Transverse colon (tissue), 4 donors: ENCODE measurements at regions not wholly inside any gene's neighbourhood (a gene's known extent, or its start where the extent isn't known, plus 50 kb on each side); places are given as distances from the start of the nearest gene placed in this dataset.
A peak's percentile ranks its signal among the peaks of the same experiment; 100 is the strongest.

Source experiments
- DNase-seq: peaks from one replicate; pipeline ENCODE4 v3.0.0-alpha.2; 2019
- H3K27ac ChIP-seq, 4 donors: fragments of 200-600 bp; sonication (generic); 2 replicates each; pipeline ENCODE4 v1.5.1; 2016 to 2018; ENCODE audit warnings: inconsistent platforms in 4 of 4
- H3K27me3 ChIP-seq: fragments of 200-600 bp; sonication (generic); 2 replicates; pipeline ENCODE4 v1.5.1; 2017; ENCODE audit warnings: inconsistent platforms
- H3K36me3 ChIP-seq, 4 donors: fragments of 200-600 bp; sonication (generic); 2 replicates each; pipeline ENCODE4 v1.5.1; 2017 to 2019; ENCODE audit warnings: inconsistent platforms in 4 of 4
- H3K4me1 ChIP-seq, 4 donors: fragments of 200-600 bp; sonication (generic); 2 replicates each; pipeline ENCODE4 v1.5.1; 2017 to 2020; ENCODE audit warnings: inconsistent platforms in 4 of 4
- H3K4me3 ChIP-seq, 4 donors: fragments of 200-600 bp; sonication (generic); 1 replicate in 1 of 4; 2 replicates in 3 of 4; pipeline versions ENCODE4 v1.5.1 to v1.6.1; 2017 to 2019; ENCODE audit warnings: inconsistent platforms in 4 of 4
- H3K9me3 ChIP-seq, 2 donors: fragments of 200-600 bp; sonication (generic); 2 replicates each; pipeline ENCODE4 v1.5.1; 2017 to 2019; ENCODE audit warnings: inconsistent platforms in 2 of 2
- EP300 ChIP-seq: sonication (generic); formaldehyde crosslinking; IDR thresholded peaks from one replicate; pipeline ENCODE4 v1.6.1; 2017; ENCODE audit warnings: antibody characterized with exemption, low read depth
- POLR2A ChIP-seq: fragments of 450-650 bp; IDR thresholded peaks from one replicate; pipeline ENCODE4 v1.6.1; 2016; ENCODE audit warnings: antibody characterized with exemption, mild to moderate bottlenecking, moderate library complexity
- POLR2AphosphoS5 ChIP-seq, 3 donors: sonication (generic); formaldehyde crosslinking; IDR thresholded peaks; one replicate each; pipeline ENCODE4 v1.6.1; 2016; ENCODE audit warnings: antibody characterized with exemption in 3 of 3
- WGBS, 2 donors: methylation state at CpG; one replicate each; pipeline ENCODE4 v1.1.5; 2018; ENCODE audit warnings: low coverage in 1 of 2; 5-methylcytosine and 5-hydroxymethylcytosine counted together
- in situ Hi-C, 4 donors: fragments of 200-750 bp; cut with MboI; loops; one replicate each; pipeline versions ENCODE4 v1.15.0 to v1.15.1; 2017; ENCODE audit warnings: low sequenced_read_pairs in 3 of 4, low pct_ligation_motif_present in 1 of 4, low pct_unique_long_range_greater_than_20kb in 1 of 4
- intact Hi-C: fragments of 100-400 bp; cut with DNase I; formaldehyde crosslinking; loops from one replicate; pipeline ENCODE4 v1.15.1; 2023; ENCODE audit warnings: low total_unique reads
- small RNA-seq, 4 donors: library from RNA; depleted of rRNA; stranded (forward); fragments of <200 nt; gene quantifications; one replicate each; pipeline ENCODE3, GENCODE V24; 2016
- TF ChIP-seq, protein P1 (sequence below), 5 experiments: fragments of 200-600 bp in 3 of 5; fragments of 450-650 bp in 2 of 5; sonication (generic) in 3 of 5; IDR thresholded peaks; 1 replicate in 2 of 5; 2 replicates in 3 of 5; pipeline ENCODE4 v1.5.1; 2016 to 2017; ENCODE audit warnings: antibody characterized with exemption in 5 of 5, inconsistent platforms in 3 of 5, mild to moderate bottlenecking in 2 of 5, moderate library complexity in 1 of 5

DNA sequence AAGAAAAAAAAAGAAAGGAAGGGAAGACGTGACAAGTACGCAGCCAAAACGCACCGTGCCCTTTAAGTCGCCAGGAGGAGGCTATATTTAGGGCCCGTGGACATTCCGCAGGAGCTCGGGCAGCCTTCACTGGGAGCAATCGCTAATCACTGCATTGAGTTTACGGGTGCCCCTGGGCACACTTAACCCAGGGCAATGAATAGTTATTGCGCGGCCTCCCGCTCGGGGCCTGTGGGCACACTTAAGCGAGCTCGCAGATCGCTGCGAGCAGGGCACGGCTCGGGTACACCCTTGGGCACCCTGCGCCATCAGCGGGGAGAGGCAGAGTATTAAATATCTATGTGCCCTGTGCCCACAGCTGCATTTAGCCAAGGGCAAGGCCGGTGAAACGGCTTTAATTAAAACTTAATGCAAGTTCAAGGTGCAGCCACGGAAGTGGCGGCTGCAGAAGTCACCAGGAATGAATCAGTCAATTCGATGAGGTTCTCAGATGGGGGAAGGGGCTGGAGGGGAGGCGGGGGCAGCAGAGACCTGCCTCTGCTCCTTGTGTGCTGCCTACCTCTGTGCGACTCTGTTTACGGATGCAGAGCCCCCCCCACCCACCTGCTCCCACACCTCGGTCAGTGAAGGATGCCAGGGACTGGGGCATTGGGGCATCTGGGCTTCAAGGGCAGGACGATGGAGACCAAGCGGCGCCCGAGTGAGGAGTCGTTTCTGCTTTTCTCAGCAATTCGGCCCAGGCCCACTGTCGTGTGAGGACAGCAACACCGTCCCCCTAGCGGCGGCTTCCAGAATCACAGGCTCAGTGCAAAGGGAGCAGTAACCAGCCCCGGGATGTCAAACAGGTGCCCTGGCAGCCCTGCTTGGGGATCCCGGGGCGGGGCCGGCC, 51.8 kb upstream of the TARDBP start:
- WGBS, 2 donors: 62 to 92% methylated on average over 2 to 41 of the region's 45 CpGs
- no peaks in the 10 kb centered on the region for H3K9me3 ChIP-seq
- TF ChIP-seq EP300 (no peak), POLR2AphosphoS5 (IDR thresholded peaks at IDR 0.05) (no peak), POLR2A (no peak)
- TF ChIP-seq, protein P1, sequence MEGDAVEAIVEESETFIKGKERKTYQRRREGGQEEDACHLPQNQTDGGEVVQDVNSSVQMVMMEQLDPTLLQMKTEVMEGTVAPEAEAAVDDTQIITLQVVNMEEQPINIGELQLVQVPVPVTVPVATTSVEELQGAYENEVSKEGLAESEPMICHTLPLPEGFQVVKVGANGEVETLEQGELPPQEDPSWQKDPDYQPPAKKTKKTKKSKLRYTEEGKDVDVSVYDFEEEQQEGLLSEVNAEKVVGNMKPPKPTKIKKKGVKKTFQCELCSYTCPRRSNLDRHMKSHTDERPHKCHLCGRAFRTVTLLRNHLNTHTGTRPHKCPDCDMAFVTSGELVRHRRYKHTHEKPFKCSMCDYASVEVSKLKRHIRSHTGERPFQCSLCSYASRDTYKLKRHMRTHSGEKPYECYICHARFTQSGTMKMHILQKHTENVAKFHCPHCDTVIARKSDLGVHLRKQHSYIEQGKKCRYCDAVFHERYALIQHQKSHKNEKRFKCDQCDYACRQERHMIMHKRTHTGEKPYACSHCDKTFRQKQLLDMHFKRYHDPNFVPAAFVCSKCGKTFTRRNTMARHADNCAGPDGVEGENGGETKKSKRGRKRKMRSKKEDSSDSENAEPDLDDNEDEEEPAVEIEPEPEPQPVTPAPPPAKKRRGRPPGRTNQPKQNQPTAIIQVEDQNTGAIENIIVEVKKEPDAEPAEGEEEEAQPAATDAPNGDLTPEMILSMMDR (IDR thresholded peaks at IDR 0.05): peak; percentile 84 to 92 (median 91)
- no peak overlapping the region for H3K27ac ChIP-seq
- H3K36me3 ChIP-seq: no peaks in the 10 kb centered on the region
- in situ Hi-C loops (no loop called here), intact Hi-C loops (loop anchor here (5.0 kb wide), 1 partner anchor 1692 kb away; no protein-coding TSS in a partner anchor)
- DNase-seq: peak; percentile 87
- no peaks in the 10 kb centered on the region for H3K27me3 ChIP-seq
- no peak overlapping the region for H3K4me3 ChIP-seq
- H3K4me1 ChIP-seq: peaks cover 0 to 9% (median 0%) of the 10 kb centered on the region in 4 donors

DNA sequence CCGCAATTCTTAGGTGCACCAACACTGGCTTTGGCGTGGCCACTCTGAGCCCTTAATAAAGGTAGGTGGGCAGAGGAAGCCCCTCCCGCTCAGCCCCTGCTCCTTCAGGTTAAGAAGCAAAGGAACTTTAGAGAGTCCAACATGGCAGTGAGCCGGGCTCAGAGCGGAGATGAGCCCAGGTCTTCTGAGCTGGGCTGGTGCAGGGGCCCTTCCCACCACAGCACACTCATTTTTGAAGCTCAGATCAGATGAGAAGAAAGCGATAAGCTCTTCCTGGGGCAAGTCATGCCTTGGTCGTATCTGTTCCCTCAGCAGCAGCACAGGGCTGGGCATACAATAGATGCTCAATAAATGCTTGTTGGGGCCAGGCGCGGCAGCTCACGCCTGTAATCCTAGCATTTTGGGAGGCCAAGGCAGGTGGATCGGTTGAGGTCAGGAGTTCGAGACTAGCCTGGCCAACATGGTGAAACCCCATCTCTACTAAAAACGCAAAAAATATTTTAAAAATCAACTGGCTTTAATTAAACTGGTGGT, 51.1 kb upstream of the TARDBP start:
- H3K4me1 ChIP-seq: peaks cover 0 to 9% (median 0%) of the 10 kb centered on the region in 4 donors
- 72 to 84% methylated on average over 5 to 11 of the region's 13 CpGs for WGBS, 2 donors
- H3K9me3 ChIP-seq: no peaks in the 10 kb centered on the region
- H3K27me3 ChIP-seq: no peaks in the 10 kb centered on the region
- intact Hi-C loops: loop anchor here (5.0 kb wide), 1 partner anchor 1691 kb away; no protein-coding TSS in a partner anchor
- no peak overlapping the region for H3K27ac ChIP-seq
- no peak for DNase-seq
- H3K36me3 ChIP-seq: no peaks in the 10 kb centered on the region
- TF ChIP-seq POLR2AphosphoS5 (IDR thresholded peaks at IDR 0.05) (no peak), EP300 (no peak)
- TF ChIP-seq, protein P1 (IDR thresholded peaks at IDR 0.05): peak in 3 of 5 experiments; percentile 8 to 28 (median 14)
- in situ Hi-C loops: no loop called here
- H3K4me3 ChIP-seq: no peak overlapping the region

DNA sequence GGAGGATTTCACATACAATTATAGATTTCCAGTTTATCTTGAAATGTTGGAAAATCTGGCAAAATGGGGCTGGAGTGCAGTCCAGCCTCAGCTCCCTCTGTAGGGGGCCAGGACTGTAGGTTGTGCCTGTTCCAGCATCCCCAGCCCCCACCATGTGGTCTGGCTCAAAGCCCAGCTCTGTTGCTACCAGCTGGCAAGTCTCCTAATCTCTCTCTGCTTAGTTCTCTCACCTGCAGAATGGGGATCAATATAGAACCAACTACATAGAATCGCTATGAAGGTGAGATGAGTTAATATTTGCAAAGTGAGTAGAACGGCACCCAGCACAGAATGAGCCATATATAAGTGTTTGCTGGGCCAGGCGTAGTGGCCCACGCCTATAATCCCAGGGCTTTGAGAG, 50.0 kb upstream of the TARDBP start:
- peaks cover 0 to 10% (median 0%) of the 10 kb centered on the region in 4 donors for H3K4me1 ChIP-seq
- H3K27me3 ChIP-seq: no peaks in the 10 kb centered on the region
- H3K36me3 ChIP-seq: no peaks in the 10 kb centered on the region
- DNase-seq: no peak
- H3K9me3 ChIP-seq: no peaks in the 10 kb centered on the region
- in situ Hi-C loops (no loop called here), intact Hi-C loops (loop anchor here (5.0 kb wide), 1 partner anchor 1690 kb away; no protein-coding TSS in a partner anchor)
- TF ChIP-seq POLR2A (no peak), POLR2AphosphoS5 (IDR thresholded peaks at IDR 0.05) (no peak), EP300 (no peak)
- TF ChIP-seq, protein P1 (IDR thresholded peaks at IDR 0.05): no peak
- H3K4me3 ChIP-seq: no peak overlapping the region
- no peak overlapping the region for H3K27ac ChIP-seq
- 56% methylated on average over 4 of the region's 4 CpGs; no CpG with 5 or more reads in 1 of the 2 donors for WGBS, 2 donors

Small RNAs in the stretch of these regions (small RNA-seq; reads per million reads assigned to genes)
- gene HSPE1P24: 0 reads per million in 4 donors
